Suppressor macrophage treated with lipopolysaccharide for 1 hour (primary cell): ENCODE measurements at regions not wholly inside any gene's neighbourhood (a gene's known extent, or its start where the extent isn't known, plus 50 kb on each side); places are given as distances from the start of the nearest gene placed in this dataset.

Experiments used
- DNase-seq, 3 donors: peaks; one replicate each; pipeline ENCODE4 v3.0.0-alpha.2; 2020 to 2022

- peak in 1 of 3 donors; percentile 8 for DNase-seq
These were observed 235.4 kb downstream of the RAB28 start for GRCh38 chr4:13248621-13249298.

- no peak for DNase-seq
These were observed 238.0 kb downstream of the RAB28 start for GRCh38 chr4:13246107-13246506.

- DNase-seq, result no peak
These were observed 239.7 kb downstream of the RAB28 start for GRCh38 chr4:13244444-13244843.

GRCh38 chr4:13243152-13243551 is 241.0 kb downstream of the RAB28 start:
- DNase-seq, result no peak

GRCh38 chr4:13240066-13240465 is 244.1 kb downstream of the RAB28 start:
- no peak for DNase-seq

- no peak for DNase-seq
These were observed 245.2 kb downstream of the RAB28 start for GRCh38 chr4:13238936-13239335.

GRCh38 chr4:13236485-13236884 is 247.7 kb downstream of the RAB28 start:
- DNase-seq, result no peak

GRCh38 chr4:13233755-13234154 is 250.4 kb downstream of the RAB28 start:
- DNase-seq, result no peak

GRCh38 chr4:13219971-13220370 is 264.2 kb downstream of the RAB28 start:
- no peak for DNase-seq

- no peak for DNase-seq
These were observed 265.7 kb downstream of the RAB28 start for GRCh38 chr4:13218326-13218958.

GRCh38 chr4:13215560-13215959 is 268.6 kb downstream of the RAB28 start:
- DNase-seq, result no peak

GRCh38 chr4:13212936-13213335 is 271.2 kb downstream of the RAB28 start:
- no peak for DNase-seq

- DNase-seq, result no peak
These were observed 274.5 kb downstream of the RAB28 start for GRCh38 chr4:13209600-13209999.

- no peak for DNase-seq
These were observed 275.5 kb downstream of the RAB28 start for GRCh38 chr4:13208558-13209193.

- no peak for DNase-seq
These were observed 276.9 kb downstream of the RAB28 start for GRCh38 chr4:13207226-13207625.

GRCh38 chr4:13203101-13203500 is 281.0 kb downstream of the RAB28 start:
- DNase-seq, result no peak

- DNase-seq, result no peak
These were observed 281.4 kb downstream of the RAB28 start for GRCh38 chr4:13202701-13203100.

GRCh38 chr4:13201241-13201640 is 282.9 kb downstream of the RAB28 start:
- DNase-seq, result no peak

GRCh38 chr4:13196721-13197120 is 287.4 kb downstream of the RAB28 start:
- DNase-seq, result no peak

GRCh38 chr4:13193662-13194061 is 290.5 kb downstream of the RAB28 start:
- DNase-seq, result no peak

GRCh38 chr4:13190093-13190721 is 293.9 kb downstream of the RAB28 start:
- no peak for DNase-seq

GRCh38 chr4:13184199-13184598 is 299.9 kb downstream of the RAB28 start:
- no peak for DNase-seq

GRCh38 chr4:13182133-13182532 is 302.0 kb downstream of the RAB28 start:
- DNase-seq, result no peak

- no peak for DNase-seq
These were observed 302.5 kb downstream of the RAB28 start for GRCh38 chr4:13181681-13182080.
